ENCODE measurements at regions not wholly inside any gene's neighbourhood (a gene's known extent, or its start where the extent isn't known, plus 50 kb on each side); places are given as distances from the start of the nearest gene placed in this dataset.

DNA sequence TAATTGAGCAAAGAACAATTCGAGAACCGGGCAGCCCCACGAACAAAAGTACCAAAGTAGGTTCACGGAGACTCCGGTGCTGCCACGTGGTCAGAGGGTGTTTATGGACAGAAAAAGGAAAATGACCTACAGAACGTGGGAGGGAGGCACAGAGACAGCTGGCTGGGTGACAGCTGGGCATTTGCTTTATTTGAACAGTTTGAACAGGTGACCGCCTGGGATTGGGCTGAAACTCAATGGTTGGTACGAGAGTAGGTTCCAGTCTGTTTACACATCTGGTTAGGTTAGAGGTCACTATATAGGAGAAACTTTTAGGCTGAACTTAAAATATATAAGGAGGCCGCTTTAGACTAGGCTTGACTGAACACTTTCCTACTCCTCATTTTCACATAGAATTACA lies 50.6 kb upstream of the CELF2 start:
- Histone ChIP-seq H3K27ac (ENCODE audit: low read length) (no peak overlapping the region), H3K27me3 (ENCODE audit: control insufficient read depth in 1 of 2, insufficient read depth in 2 of 2, low read length in 2 of 2) (no peaks in the 10 kb centered on the region), H3K4me3 (ENCODE audit: low read length in 2 of 2) (no peak overlapping the region), H3K36me3 (ENCODE audit: control insufficient read depth in 2 of 2, insufficient read depth in 2 of 2, low read length in 2 of 2) (no peaks in the 10 kb centered on the region), H3K9me3 (ENCODE audit: control insufficient read depth in 2 of 2, low read length in 2 of 2) (no peaks in the 10 kb centered on the region), H3K4me1 (ENCODE audit: control insufficient read depth, insufficient read depth, low read length) (no peaks in the 10 kb centered on the region), H3K9ac (ENCODE audit: low read length in 2 of 2) (no peak overlapping the region)

DNA sequence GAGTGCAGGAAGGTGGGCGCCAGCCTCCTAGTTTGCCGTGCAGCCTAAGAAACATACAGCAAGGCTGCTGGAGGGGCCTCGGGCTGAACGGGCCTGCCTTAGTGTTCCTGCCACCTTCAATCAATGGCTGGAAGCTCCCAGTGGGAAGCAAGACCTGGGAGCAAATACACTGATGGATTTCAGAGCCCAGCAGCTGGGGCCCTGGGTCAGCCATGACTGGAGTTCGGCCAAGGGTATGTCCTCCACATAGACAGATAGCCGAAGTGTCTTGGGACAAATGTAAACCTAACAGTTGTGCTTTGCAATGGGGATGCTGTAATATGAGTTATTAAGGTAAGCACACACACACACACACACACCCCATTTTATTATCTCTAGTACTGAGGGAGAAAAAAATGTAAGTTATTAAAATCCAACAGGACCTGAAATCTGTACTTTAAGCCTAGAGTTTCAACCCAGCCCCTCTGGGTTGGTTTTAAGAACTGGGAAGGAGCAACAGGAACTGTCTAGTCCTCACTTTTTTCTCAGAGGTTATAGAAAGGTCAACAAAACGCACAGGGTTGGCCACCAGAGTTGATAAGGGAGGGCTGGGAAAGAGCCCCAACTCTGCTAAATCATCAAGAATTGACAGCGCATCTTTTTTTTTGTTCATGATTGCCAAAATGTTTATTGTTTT lies 50.0 kb upstream of the CELF2 start:
- no peak overlapping the region for H3K4me3 ChIP-seq (ENCODE audit: low read length in 2 of 2)
- H3K9ac ChIP-seq (ENCODE audit: low read length in 2 of 2): no peak overlapping the region
- H3K36me3 ChIP-seq (ENCODE audit: control insufficient read depth in 2 of 2, insufficient read depth in 2 of 2, low read length in 2 of 2): no peaks in the 10 kb centered on the region
- H3K27ac ChIP-seq (ENCODE audit: low read length): no peak overlapping the region
- H3K4me1 ChIP-seq (ENCODE audit: control insufficient read depth, insufficient read depth, low read length): no peaks in the 10 kb centered on the region
- no peaks in the 10 kb centered on the region for H3K27me3 ChIP-seq (ENCODE audit: control insufficient read depth in 1 of 2, insufficient read depth in 2 of 2, low read length in 2 of 2)
- no peaks in the 10 kb centered on the region for H3K9me3 ChIP-seq (ENCODE audit: control insufficient read depth in 2 of 2, low read length in 2 of 2)
